ENCODE measurements at regions not wholly inside any gene's neighbourhood (a gene's known extent, or its start where the extent isn't known, plus 50 kb on each side); places are given as distances from the start of the nearest gene placed in this dataset.

GRCh38 chrX:27380163-27380845 lies 82.8 kb downstream of the PPP4R3C start:
- WGBS, 2 donors, result 85 to 93% methylated on average over 6 to 12 of the region's 12 CpGs
- Histone ChIP-seq H3K27me3 (ENCODE audit: control insufficient read depth in 3 of 3, insufficient read depth in 3 of 3, low read length in 2 of 3) (no peaks in the 10 kb centered on the region), H3K9ac (ENCODE audit: insufficient read depth in 1 of 2, low read length in 2 of 2) (no peak overlapping the region), H3K4me3 (no peak overlapping the region), H3K4me1 (ENCODE audit: control insufficient read depth in 5 of 5, insufficient read depth in 5 of 5, low read length in 5 of 5) (no peaks in the 10 kb centered on the region), H3K27ac (ENCODE audit: low read depth in 1 of 2, low read length in 1 of 2) (no peak overlapping the region), H3K36me3 (ENCODE audit: control insufficient read depth in 4 of 4, insufficient read depth in 4 of 4, low read length in 4 of 4) (no peaks in the 10 kb centered on the region), H3K9me3 (ENCODE audit: control insufficient read depth in 4 of 4, insufficient read depth in 3 of 4, low read length in 3 of 4) (no peaks in the 10 kb centered on the region)
- ATAC-seq (ENCODE audit: insufficient read depth, low FRiP score) (no peak), DNase-seq (no peak)
- no peak for TF ChIP-seq CTCF (IDR thresholded peaks at IDR 0.05; ENCODE audit: control extremely low read depth, extremely low read depth)

GRCh38 chrX:27354021-27354420 lies 109.1 kb downstream of the PPP4R3C start:
- no peak for TF ChIP-seq CTCF (IDR thresholded peaks at IDR 0.05; ENCODE audit: control extremely low read depth, extremely low read depth)
- no peak overlapping the region for H3K9ac ChIP-seq (ENCODE audit: insufficient read depth in 1 of 2, low read length in 2 of 2)
- H3K4me1 ChIP-seq (ENCODE audit: control insufficient read depth in 5 of 5, insufficient read depth in 5 of 5, low read length in 5 of 5), result no peaks in the 10 kb centered on the region
- no peak overlapping the region for H3K4me3 ChIP-seq
- no peaks in the 10 kb centered on the region for H3K36me3 ChIP-seq (ENCODE audit: control insufficient read depth in 4 of 4, insufficient read depth in 4 of 4, low read length in 4 of 4)
- H3K27ac ChIP-seq (ENCODE audit: low read depth in 1 of 2, low read length in 1 of 2), result no peak overlapping the region
- no peak for ATAC-seq (ENCODE audit: insufficient read depth, low FRiP score)
- H3K27me3 ChIP-seq (ENCODE audit: control insufficient read depth in 3 of 3, insufficient read depth in 3 of 3, low read length in 2 of 3), result peaks cover 0 to 2% (median 0%) of the 10 kb centered on the region in 3 donors
- no peaks in the 10 kb centered on the region for H3K9me3 ChIP-seq (ENCODE audit: control insufficient read depth in 4 of 4, insufficient read depth in 3 of 4, low read length in 3 of 4)
- 63 to 66% methylated on average over 3 of the region's 3 CpGs for WGBS, 2 donors
- no peak for DNase-seq

GRCh38 chrX:27350476-27350875 lies 112.7 kb downstream of the PPP4R3C start:
- TF ChIP-seq CTCF (IDR thresholded peaks at IDR 0.05; ENCODE audit: control extremely low read depth, extremely low read depth), result no peak
- no peaks in the 10 kb centered on the region for H3K36me3 ChIP-seq (ENCODE audit: control insufficient read depth in 4 of 4, insufficient read depth in 4 of 4, low read length in 4 of 4)
- H3K4me1 ChIP-seq (ENCODE audit: control insufficient read depth in 5 of 5, insufficient read depth in 5 of 5, low read length in 5 of 5), result no peaks in the 10 kb centered on the region
- DNase-seq (no peak), ATAC-seq (ENCODE audit: insufficient read depth, low FRiP score) (no peak)
- 33 to 40% methylated on average over 6 of the region's 6 CpGs for WGBS, 2 donors
- no peak overlapping the region for H3K9ac ChIP-seq (ENCODE audit: insufficient read depth in 1 of 2, low read length in 2 of 2)
- H3K4me3 ChIP-seq, result no peak overlapping the region
- H3K9me3 ChIP-seq (ENCODE audit: control insufficient read depth in 4 of 4, insufficient read depth in 3 of 4, low read length in 3 of 4), result no peaks in the 10 kb centered on the region
- peaks cover 0 to 2% (median 0%) of the 10 kb centered on the region in 3 donors for H3K27me3 ChIP-seq (ENCODE audit: control insufficient read depth in 3 of 3, insufficient read depth in 3 of 3, low read length in 2 of 3)
- no peak overlapping the region for H3K27ac ChIP-seq (ENCODE audit: low read depth in 1 of 2, low read length in 1 of 2)
